Left lung (tissue), 4 donors: ENCODE measurements at regions not wholly inside any gene's neighbourhood (a gene's known extent, or its start where the extent isn't known, plus 50 kb on each side); places are given as distances from the start of the nearest gene placed in this dataset.

Source experiments
- ATAC-seq: fragments of 200-7000 bp; cut with Tn5 transposase; one replicate; pipeline ENCODE4 v1.9.1; 2020; ENCODE audit warnings: moderate library complexity
- DNase-seq, 4 donors: peaks; one replicate each; pipeline ENCODE4 v3.0.0-alpha.2; 2013 to 2020
- H3K27ac ChIP-seq, 2 donors: fragments of 200-600 bp; sonication (generic) in 1 of 2; one replicate each; pipeline versions ENCODE4 v1.5.0 to v1.8.0; 2020 to 2021
- H3K27me3 ChIP-seq, 2 donors: fragments of 200-600 bp; sonication (generic) in 1 of 2; one replicate each; pipeline versions ENCODE4 v1.5.0 to v1.8.0; 2020 to 2021
- H3K36me3 ChIP-seq, 2 donors: fragments of 200-600 bp; sonication (generic) in 1 of 2; one replicate each; pipeline versions ENCODE4 v1.5.0 to v1.8.0; 2020 to 2021
- H3K4me1 ChIP-seq, 2 donors: fragments of 200-600 bp; one replicate each; pipeline ENCODE4 v1.8.0; 2021
- H3K4me3 ChIP-seq, 2 donors: fragments of 200-600 bp; sonication (generic) in 1 of 2; one replicate each; pipeline versions ENCODE4 v1.5.0 to v1.8.0; 2020 to 2021; ENCODE audit warnings: mild to moderate bottlenecking in 1 of 2
- H3K9me3 ChIP-seq, 2 donors: fragments of 200-600 bp; sonication (generic) in 1 of 2; one replicate each; pipeline versions ENCODE4 v1.5.0 to v1.8.0; 2020 to 2021
- CTCF ChIP-seq, 2 donors: fragments of 200-600 bp; sonication (generic) in 1 of 2; IDR thresholded peaks; one replicate each; pipeline versions ENCODE4 v1.5.0 to v1.8.0; 2021; ENCODE audit warnings: antibody characterized with exemption in 2 of 2
- intact Hi-C, 2 donors: fragments of 100-400 bp; cut with DNase I; formaldehyde crosslinking; loops; one replicate each; pipeline versions ENCODE4 v1.11.2 to v1.14.2; 2022
- donor health status: DM: no; HTN: yes; CAD: no.
- donor health status: DM: no; HTN: no; CAD: no.

- Histone ChIP-seq H3K9me3 (peaks cover 0 to 7% of the 10 kb centered on the region in 2 donors), H3K36me3 (no peaks in the 10 kb centered on the region), H3K27me3 (no peaks in the 10 kb centered on the region), H3K4me3 (no peak overlapping the region), H3K4me1 (no peaks in the 10 kb centered on the region), H3K27ac (no peak overlapping the region)
- intact Hi-C loops, result no loop called here
- no peak for TF ChIP-seq CTCF (IDR thresholded peaks at IDR 0.05)
- ATAC-seq (no peak), DNase-seq (peak in 2 of 4 donors; percentile 2 to 18)
These were observed 1165.8 kb upstream of the ADGRL3 start for GRCh38 chr4:60034361-60034760.

- no peak overlapping the region for H3K4me3 ChIP-seq
- DNase-seq (no peak), ATAC-seq (no peak)
- intact Hi-C loops, result no loop called here
- H3K9me3 ChIP-seq, result peaks cover 0 to 25% of the 10 kb centered on the region in 2 donors
- H3K4me1 ChIP-seq, result no peaks in the 10 kb centered on the region
- no peak for TF ChIP-seq CTCF (IDR thresholded peaks at IDR 0.05)
- H3K27ac ChIP-seq, result no peak overlapping the region
- no peaks in the 10 kb centered on the region for H3K27me3 ChIP-seq
- H3K36me3 ChIP-seq, result no peaks in the 10 kb centered on the region
These were observed 1160.2 kb upstream of the ADGRL3 start for GRCh38 chr4:60039908-60040307.

GRCh38 chr4:60042231-60042652 is 1157.9 kb upstream of the ADGRL3 start:
- Histone ChIP-seq H3K27ac (no peak overlapping the region), H3K36me3 (no peaks in the 10 kb centered on the region), H3K4me3 (no peak overlapping the region), H3K4me1 (no peaks in the 10 kb centered on the region), H3K27me3 (no peaks in the 10 kb centered on the region), H3K9me3 (peaks cover 0 to 28% of the 10 kb centered on the region in 2 donors)
- ATAC-seq (no peak), DNase-seq (peak in 1 of 4 donors; percentile 55)
- TF ChIP-seq CTCF (IDR thresholded peaks at IDR 0.05), result no peak
- intact Hi-C loops, result no loop called here

- TF ChIP-seq CTCF (IDR thresholded peaks at IDR 0.05), result no peak
- Histone ChIP-seq H3K4me3 (no peak overlapping the region), H3K9me3 (peaks cover 0 to 33% of the 10 kb centered on the region in 2 donors), H3K27ac (no peak overlapping the region), H3K36me3 (no peaks in the 10 kb centered on the region), H3K4me1 (no peaks in the 10 kb centered on the region), H3K27me3 (no peaks in the 10 kb centered on the region)
- intact Hi-C loops, result no loop called here
- DNase-seq (no peak), ATAC-seq (no peak)
These were observed 1157.2 kb upstream of the ADGRL3 start for GRCh38 chr4:60042941-60043340.

GRCh38 chr4:60078984-60079383 is 1121.1 kb upstream of the ADGRL3 start:
- ATAC-seq (no peak), DNase-seq (no peak)
- Histone ChIP-seq H3K4me3 (no peak overlapping the region), H3K36me3 (no peaks in the 10 kb centered on the region), H3K9me3 (peaks cover 0 to 8% of the 10 kb centered on the region in 2 donors), H3K4me1 (no peaks in the 10 kb centered on the region), H3K27me3 (no peaks in the 10 kb centered on the region), H3K27ac (no peak overlapping the region)
- no peak for TF ChIP-seq CTCF (IDR thresholded peaks at IDR 0.05)
- intact Hi-C loops, result no loop called here
